Mesenchymal stem cell (in vitro differentiated cells and primary cell): ENCODE measurements at regions not wholly inside any gene's neighbourhood (a gene's known extent, or its start where the extent isn't known, plus 50 kb on each side); places are given as distances from the start of the nearest gene placed in this dataset.

Source experiments
- DNase-seq: peaks from one replicate; pipeline ENCODE4 v3.0.0-alpha.2; 2013
- H2AFZ ChIP-seq: one replicate; pipeline ENCODE4 v1.6.1; 2013; ENCODE audit warnings: low read depth, mild to moderate bottlenecking, control low read depth, inconsistent platforms, low read length, moderate library complexity
- H2AK5ac ChIP-seq: 2 replicates; pipeline ENCODE4 v1.6.1; 2013; ENCODE audit warnings: low read length, moderate library complexity, mild to moderate bottlenecking, inconsistent platforms; ENCODE audit not compliant: severe bottlenecking
- H2BK120ac ChIP-seq: one replicate; pipeline ENCODE4 v1.6.1; 2013; ENCODE audit warnings: low read depth, mild to moderate bottlenecking, inconsistent platforms, low read length, moderate library complexity
- H2BK12ac ChIP-seq, 2 experiments: one replicate each; pipeline ENCODE4 v1.6.1; 2013; ENCODE audit warnings: inconsistent platforms in 2 of 2, low read length in 2 of 2, mild to moderate bottlenecking in 2 of 2, moderate library complexity in 2 of 2, control low read depth in 1 of 2
- H2BK15ac ChIP-seq: one replicate; pipeline ENCODE4 v1.6.1; 2013; ENCODE audit warnings: mild to moderate bottlenecking, low read depth, inconsistent platforms; ENCODE audit not compliant: poor library complexity, severe bottlenecking
- H2BK5ac ChIP-seq: 2 replicates; pipeline ENCODE4 v1.6.1; 2013; ENCODE audit warnings: low read depth, mild to moderate bottlenecking, low read length, control low read depth, inconsistent platforms; ENCODE audit not compliant: poor library complexity, severe bottlenecking
- H3K14ac ChIP-seq, 2 experiments: one replicate each; pipeline ENCODE4 v1.6.1; 2013; ENCODE audit warnings: inconsistent platforms in 2 of 2, low read length in 2 of 2, control low read depth in 1 of 2, mild to moderate bottlenecking in 1 of 2, moderate library complexity in 1 of 2
- H3K18ac ChIP-seq, 2 experiments: one replicate each; pipeline ENCODE4 v1.6.1; 2013; ENCODE audit warnings: inconsistent platforms in 2 of 2, low read length in 2 of 2, control low read depth in 1 of 2, low read depth in 1 of 2, mild to moderate bottlenecking in 1 of 2
- H3K23ac ChIP-seq, 2 experiments: one replicate each; pipeline ENCODE4 v1.6.1; 2013; ENCODE audit warnings: inconsistent platforms in 2 of 2, low read length in 2 of 2, mild to moderate bottlenecking in 2 of 2, moderate library complexity in 2 of 2, control low read depth in 1 of 2
- H3K27ac ChIP-seq: 2 replicates; pipeline ENCODE4 v1.5.1; 2013; ENCODE audit warnings: mild to moderate bottlenecking, moderate library complexity, low read length, control low read depth, inconsistent platforms; ENCODE audit not compliant: poor library complexity, severe bottlenecking
- H3K27me3 ChIP-seq, 2 experiments: 2 replicates each; pipeline versions ENCODE4 v1.6.1 to v1.7.0; 2013; ENCODE audit warnings: low read length in 2 of 2, mild to moderate bottlenecking in 2 of 2, moderate library complexity in 2 of 2, control low read depth in 1 of 2, inconsistent platforms in 1 of 2; ENCODE audit not compliant: control insufficient read depth in 1 of 2, insufficient read depth in 1 of 2
- H3K36me3 ChIP-seq, 2 experiments: 2 replicates each; pipeline versions ENCODE4 v1.6.1 to v1.7.0; 2013; ENCODE audit warnings: low read length in 2 of 2, control low read depth in 1 of 2, inconsistent platforms in 1 of 2, low read depth in 1 of 2, mild to moderate bottlenecking in 1 of 2; ENCODE audit not compliant: insufficient read depth in 2 of 2, control insufficient read depth in 1 of 2
- H3K4ac ChIP-seq, 2 experiments: one replicate each; pipeline ENCODE4 v1.6.1; 2013; ENCODE audit warnings: inconsistent platforms in 2 of 2, low read length in 2 of 2, mild to moderate bottlenecking in 2 of 2, moderate library complexity in 2 of 2, control low read depth in 1 of 2, low read depth in 1 of 2
- H3K4me1 ChIP-seq: 2 replicates; pipeline ENCODE4 v1.6.1; 2013; ENCODE audit warnings: low read depth, low read length, control low read depth; ENCODE audit not compliant: control insufficient read depth, insufficient read depth
- H3K4me2 ChIP-seq: 2 replicates; pipeline ENCODE4 v1.6.1; 2013; ENCODE audit warnings: low read length, mild to moderate bottlenecking, inconsistent platforms; ENCODE audit not compliant: poor library complexity, severe bottlenecking
- H3K4me3 ChIP-seq, 2 experiments: 2 replicates each; pipeline versions ENCODE4 v1.5.1 to v1.7.0; 2013; ENCODE audit warnings: low read length in 2 of 2, mild to moderate bottlenecking in 2 of 2, control low read depth in 1 of 2, low read depth in 1 of 2; ENCODE audit not compliant: insufficient read depth in 1 of 2
- H3K79me1 ChIP-seq: replicated peaks from 2 replicates; pipeline ENCODE4 v1.6.1; 2013; ENCODE audit warnings: mild to moderate bottlenecking, control low read depth, low read length, inconsistent platforms; ENCODE audit not compliant: poor library complexity, severe bottlenecking
- H3K9ac ChIP-seq: 2 replicates; pipeline ENCODE4 v1.7.0; 2013; ENCODE audit warnings: mild to moderate bottlenecking, low read length, moderate library complexity
- H3K9me3 ChIP-seq: 2 replicates; pipeline ENCODE4 v1.7.0; 2013; ENCODE audit warnings: mild to moderate bottlenecking, low read length; ENCODE audit not compliant: control insufficient read depth
- H4K8ac ChIP-seq: one replicate; pipeline ENCODE4 v1.6.1; 2013; ENCODE audit warnings: inconsistent platforms, mild to moderate bottlenecking, low read length, moderate library complexity
- H4K91ac ChIP-seq: one replicate; pipeline ENCODE4 v1.6.1; 2013; ENCODE audit warnings: mild to moderate bottlenecking, low read length, inconsistent platforms
- WGBS: methylation state at CpG from one replicate; pipeline ENCODE4 v1.1.7; 2013; ENCODE audit warnings: mixed read lengths; 5-methylcytosine and 5-hydroxymethylcytosine counted together

DNA sequence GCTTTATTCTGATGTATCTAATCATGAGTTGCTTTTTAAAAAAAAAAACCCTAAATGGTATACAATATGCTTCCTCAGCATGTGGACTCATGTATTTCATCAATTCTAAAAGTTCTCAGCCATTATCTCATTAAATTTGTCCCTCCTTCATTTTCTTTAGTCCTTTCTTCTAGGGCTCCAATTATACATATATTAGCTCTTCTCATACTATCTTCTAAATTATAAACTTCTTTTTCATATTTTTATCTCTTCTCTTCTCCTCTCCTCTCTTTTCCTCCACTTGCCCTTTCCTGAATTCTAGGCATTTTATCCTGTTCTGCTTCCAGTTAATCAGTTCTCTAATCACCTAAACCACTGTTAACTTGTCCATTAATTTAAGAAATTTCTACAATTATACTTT lies 55.0 kb upstream of the IL33 start:
- no peak overlapping the region for H2BK5ac ChIP-seq
- H3K79me1 ChIP-seq: no peaks in the 10 kb centered on the region
- no peak overlapping the region for H3K4me3 ChIP-seq
- no peak overlapping the region for H4K8ac ChIP-seq
- peak; percentile 2 for DNase-seq
- H3K4me1 ChIP-seq: no peaks in the 10 kb centered on the region
- no peak overlapping the region for H2BK12ac ChIP-seq
- H3K4ac ChIP-seq: no peak overlapping the region
- no peaks in the 10 kb centered on the region for H3K27me3 ChIP-seq
- H3K9ac ChIP-seq: no peak overlapping the region
- no peak overlapping the region for H2BK15ac ChIP-seq
- no peaks in the 10 kb centered on the region for H3K36me3 ChIP-seq
- H3K27ac ChIP-seq: no peak overlapping the region
- no peak overlapping the region for H3K14ac ChIP-seq
- H3K9me3 ChIP-seq: peaks cover 44% of the 10 kb centered on the region
- no peak overlapping the region for H4K91ac ChIP-seq
- no peak overlapping the region for H3K4me2 ChIP-seq
- no peak overlapping the region for H2AK5ac ChIP-seq
- no peak overlapping the region for H2AFZ ChIP-seq
- H2BK120ac ChIP-seq: no peak overlapping the region
- no peak overlapping the region for H3K18ac ChIP-seq
- no peak overlapping the region for H3K23ac ChIP-seq

GRCh38 chr9:6153425-6153824 lies 62.2 kb upstream of the IL33 start:
- Histone ChIP-seq H3K4me2 (no peak overlapping the region), H3K4ac (no peak overlapping the region), H3K18ac (no peak overlapping the region), H3K23ac (no peak overlapping the region), H3K36me3 (no peaks in the 10 kb centered on the region), H2BK12ac (no peak overlapping the region), H4K8ac (no peak overlapping the region), H2BK5ac (no peak overlapping the region), H3K79me1 (no peaks in the 10 kb centered on the region), H3K27ac (no peak overlapping the region), H3K9me3 (peaks cover 21% of the 10 kb centered on the region), H3K27me3 (no peaks in the 10 kb centered on the region), H2BK120ac (no peak overlapping the region), H4K91ac (no peak overlapping the region), H3K14ac (no peak overlapping the region), H3K4me1 (no peaks in the 10 kb centered on the region), H3K4me3 (no peak overlapping the region), H2AFZ (no peak overlapping the region), H2BK15ac (no peak overlapping the region), H3K9ac (no peak overlapping the region), H2AK5ac (no peak overlapping the region)
- no peak for DNase-seq
- WGBS: 100% methylated on average over 1 of the region's 2 CpGs

- Histone ChIP-seq H2BK120ac (no peak overlapping the region), H2BK12ac (no peak overlapping the region), H3K4me2 (no peak overlapping the region), H4K91ac (no peak overlapping the region), H3K23ac (no peak overlapping the region), H3K27me3 (no peaks in the 10 kb centered on the region), H3K9me3 (peaks cover 16% of the 10 kb centered on the region), H3K4me1 (no peaks in the 10 kb centered on the region), H2AK5ac (no peak overlapping the region), H3K36me3 (no peaks in the 10 kb centered on the region), H4K8ac (no peak overlapping the region), H3K27ac (no peak overlapping the region), H2BK5ac (no peak overlapping the region), H3K9ac (no peak overlapping the region), H3K79me1 (no peaks in the 10 kb centered on the region), H3K4ac (no peak overlapping the region), H2BK15ac (no peak overlapping the region), H3K4me3 (no peak overlapping the region), H3K18ac (no peak overlapping the region), H3K14ac (no peak overlapping the region), H2AFZ (no peak overlapping the region)
- DNase-seq: no peak
- 69% methylated on average over 4 of the region's 4 CpGs for WGBS
Observed at GRCh38 chr9:6152788-6153187, 62.8 kb upstream of the IL33 start.

DNA sequence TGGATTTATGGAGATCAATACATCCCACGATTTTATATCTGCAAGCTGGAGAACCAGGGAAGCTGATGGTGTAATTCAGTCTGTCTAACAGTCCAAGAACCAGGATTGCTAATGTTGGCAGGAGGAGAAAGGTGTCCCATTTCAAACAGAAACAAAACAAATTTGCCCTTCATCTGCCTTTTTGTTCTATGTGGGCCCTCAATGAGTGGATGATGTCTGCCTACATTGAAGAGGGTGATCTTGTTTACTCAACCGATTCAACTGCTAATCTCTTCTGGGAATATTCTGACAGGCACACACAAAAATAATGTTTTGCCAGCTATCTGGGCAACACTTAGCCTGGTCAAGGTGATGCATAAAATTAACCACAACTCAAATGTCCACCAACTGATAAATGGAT lies 65.1 kb upstream of the IL33 start:
- H3K4me2 ChIP-seq: no peak overlapping the region
- no peak overlapping the region for H3K27ac ChIP-seq
- no peak overlapping the region for H2BK12ac ChIP-seq
- H3K9me3 ChIP-seq: peaks cover 11% of the 10 kb centered on the region
- no peak overlapping the region for H2AK5ac ChIP-seq
- no peak overlapping the region for H3K14ac ChIP-seq
- H3K36me3 ChIP-seq: no peaks in the 10 kb centered on the region
- H3K27me3 ChIP-seq: no peaks in the 10 kb centered on the region
- no peak overlapping the region for H3K9ac ChIP-seq
- H4K91ac ChIP-seq: no peak overlapping the region
- H2BK15ac ChIP-seq: no peak overlapping the region
- DNase-seq: no peak
- H3K4me1 ChIP-seq: no peaks in the 10 kb centered on the region
- no peak overlapping the region for H3K4me3 ChIP-seq
- no peak overlapping the region for H2BK120ac ChIP-seq
- no peak overlapping the region for H2BK5ac ChIP-seq
- no peak overlapping the region for H2AFZ ChIP-seq
- 89% methylated on average over 1 of the region's 2 CpGs for WGBS
- H3K4ac ChIP-seq: no peak overlapping the region
- no peak overlapping the region for H4K8ac ChIP-seq
- no peak overlapping the region for H3K23ac ChIP-seq
- no peaks in the 10 kb centered on the region for H3K79me1 ChIP-seq
- H3K18ac ChIP-seq: no peak overlapping the region
